Hematopoietic multipotent progenitor cell treated with erythropoietin and hydrocortisone succinate and interleukin-3 and kit ligand, for 6 days (in vitro differentiated cells): ENCODE measurements at regions not wholly inside any gene's neighbourhood (a gene's known extent, or its start where the extent isn't known, plus 50 kb on each side); places are given as distances from the start of the nearest gene placed in this dataset.
A peak's percentile ranks its signal among the peaks of the same experiment; 100 is the strongest.

Experiments used
- DNase-seq: peaks from one replicate; pipeline ENCODE4 v3.0.0-alpha.2; 2015

DNA sequence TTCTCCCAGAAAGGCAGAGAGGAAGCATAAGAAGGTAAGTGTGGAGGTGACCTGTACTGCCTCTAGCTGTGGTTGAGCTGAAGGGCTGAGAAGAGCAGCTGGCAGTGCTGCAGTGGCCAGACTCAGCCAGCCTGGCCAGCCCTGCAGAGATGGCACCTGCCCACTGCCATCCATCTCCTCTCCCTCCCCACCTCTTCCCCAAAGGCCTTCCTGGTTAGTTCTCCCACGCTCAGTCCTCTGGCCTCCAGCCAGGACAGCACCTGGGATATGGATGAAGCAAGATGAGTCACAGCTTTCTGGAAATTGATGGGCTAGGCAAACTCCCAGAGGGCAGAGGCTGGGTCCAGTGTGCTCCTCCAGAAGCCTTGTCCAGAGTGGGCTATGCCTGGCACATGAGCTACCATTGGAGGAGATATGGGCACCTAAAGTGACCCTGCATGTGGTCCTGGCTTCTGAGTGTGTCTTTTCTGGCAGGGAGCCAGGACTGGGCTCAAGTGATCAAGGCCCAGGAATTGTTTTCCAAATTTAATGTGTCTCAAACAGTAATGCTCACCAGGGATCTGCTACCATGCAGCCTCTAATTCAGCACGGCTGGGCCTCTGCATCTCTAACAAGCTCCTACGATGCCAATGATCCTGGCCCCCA is 81.0 kb upstream of the CACUL1 start:
- DNase-seq = no peak

GRCh38 chr10:118838364-118838763 is 83.6 kb upstream of the CACUL1 start:
- no peak for DNase-seq

DNA sequence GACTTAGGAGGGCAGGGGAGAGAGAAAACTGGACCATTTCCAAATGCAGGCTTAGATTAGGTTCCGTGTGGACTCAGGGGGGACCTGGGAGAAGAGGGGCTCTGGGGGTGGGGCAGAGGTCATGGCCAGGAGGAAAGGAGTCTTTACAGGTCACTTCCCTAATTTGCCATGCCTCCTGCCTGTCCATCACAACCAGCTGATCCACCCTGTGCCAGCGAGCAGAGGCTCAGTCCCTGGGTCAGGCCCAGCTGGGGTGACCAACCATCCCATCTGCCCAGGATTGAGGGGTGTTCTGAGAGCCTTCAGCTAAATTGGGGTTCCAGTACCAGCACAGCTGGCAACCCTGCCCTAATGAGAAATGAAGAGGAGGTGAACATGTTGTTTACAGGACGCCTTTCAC is 84.6 kb upstream of the CACUL1 start:
- DNase-seq = no peak

- DNase-seq = no peak
Observed at GRCh38 chr10:118840071-118840775, 85.5 kb upstream of the CACUL1 start.

GRCh38 chr10:118840776-118841468 is 86.2 kb upstream of the CACUL1 start:
- no peak for DNase-seq

DNA sequence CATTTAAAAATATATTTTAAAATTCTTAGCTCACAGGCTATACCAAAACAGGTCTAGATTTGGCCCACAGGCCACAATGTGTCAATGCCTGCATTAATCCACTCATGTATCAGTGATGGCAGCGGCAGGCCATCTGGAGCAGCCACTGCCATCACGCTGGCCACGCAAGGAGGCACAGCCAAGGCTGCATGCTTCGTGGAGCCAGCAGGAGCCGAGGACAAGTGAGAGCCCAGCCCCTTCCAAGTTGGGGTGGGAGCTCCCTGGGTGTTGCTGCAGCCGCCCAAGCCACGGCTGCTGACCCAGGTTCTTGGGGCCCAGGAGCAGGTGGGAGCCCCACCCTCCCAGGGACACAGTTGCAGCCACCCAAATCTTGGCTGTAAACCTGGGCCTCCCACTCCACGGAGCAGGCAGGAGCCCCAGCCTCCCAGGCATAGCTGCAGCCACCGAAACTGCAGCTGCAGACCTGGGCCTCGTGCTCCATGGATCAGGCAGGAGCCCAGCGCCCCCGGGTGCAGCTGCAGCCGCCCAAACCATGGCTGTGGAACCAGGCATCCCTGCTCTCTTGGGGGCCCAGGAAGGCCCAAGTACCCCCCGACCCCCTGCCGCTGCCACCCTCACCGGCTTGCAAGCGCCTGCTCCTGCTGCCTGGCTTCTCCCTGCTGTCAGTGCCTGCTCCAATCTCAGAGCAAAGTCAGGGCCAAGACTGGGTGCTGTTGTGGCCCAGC is 87.3 kb upstream of the CACUL1 start:
- DNase-seq = no peak

GRCh38 chr10:118842843-118843624 is 88.3 kb upstream of the CACUL1 start:
- no peak for DNase-seq

DNA sequence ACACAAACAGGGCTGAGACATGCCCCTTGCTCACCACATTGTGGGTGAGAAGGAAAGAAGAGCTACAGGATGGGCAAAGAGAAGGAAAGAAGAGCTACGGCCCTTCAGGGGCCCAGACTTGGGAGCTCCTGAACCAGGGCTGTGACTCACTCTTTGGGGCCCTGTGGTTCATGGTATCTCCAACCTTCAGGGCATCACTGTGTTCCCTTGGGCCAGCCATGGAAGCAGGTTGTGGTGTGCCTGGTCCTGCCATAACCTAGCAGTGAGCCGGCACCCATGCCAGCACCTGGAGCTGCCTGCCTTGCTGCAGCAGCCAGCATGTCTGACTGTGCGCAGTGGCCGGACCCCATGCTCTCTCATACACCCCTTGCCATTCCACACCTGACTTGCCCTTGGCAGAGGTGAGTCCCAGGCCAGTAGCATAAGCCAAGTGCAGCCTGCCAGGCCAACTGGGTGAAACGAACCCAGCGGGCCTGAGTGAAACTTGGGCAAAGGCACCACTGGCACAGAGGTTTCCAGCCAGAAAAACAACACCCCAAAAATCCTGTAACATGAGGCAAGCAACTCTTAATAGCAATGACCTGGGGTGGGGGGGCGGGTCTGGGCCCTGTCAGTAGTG is 89.0 kb upstream of the CACUL1 start:
- DNase-seq = no peak

DNA sequence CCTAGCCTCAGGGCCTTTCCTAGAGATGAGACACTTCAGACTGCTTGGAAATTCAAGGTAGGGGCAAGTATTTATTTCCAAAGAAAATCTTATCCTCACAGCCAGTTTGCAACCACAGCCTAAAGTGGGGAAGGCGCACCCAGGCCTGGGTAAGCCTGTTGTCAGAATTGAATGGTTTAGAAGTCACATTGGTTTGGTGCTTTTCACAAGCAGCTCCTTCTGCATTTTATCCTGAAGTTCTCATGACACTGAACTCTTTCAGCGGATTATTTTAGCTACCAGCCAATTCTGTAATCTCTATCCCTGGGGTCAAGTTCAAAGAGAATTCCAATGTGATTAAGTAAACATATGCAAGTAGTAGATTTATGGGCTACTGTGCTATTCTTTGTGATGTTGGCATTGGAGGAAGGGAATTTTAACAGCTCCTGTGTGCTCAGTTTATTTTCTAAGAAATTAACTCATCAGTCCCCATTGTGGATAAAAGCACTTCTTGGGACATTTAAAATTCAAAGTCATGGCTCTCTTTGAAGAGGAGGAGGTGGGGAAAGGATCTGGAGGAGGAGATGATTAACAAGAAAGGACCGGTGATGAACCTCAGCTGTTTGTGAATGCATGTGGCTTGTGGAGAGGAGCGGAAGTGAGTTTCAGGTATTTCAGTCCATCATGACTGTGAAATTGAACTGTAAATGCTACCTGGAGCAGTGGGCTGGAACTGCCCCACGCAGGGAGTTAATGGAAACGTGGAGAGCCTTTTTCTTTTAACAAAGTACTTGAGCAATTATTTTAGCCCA is 90.2 kb upstream of the CACUL1 start:
- no peak for DNase-seq

DNA sequence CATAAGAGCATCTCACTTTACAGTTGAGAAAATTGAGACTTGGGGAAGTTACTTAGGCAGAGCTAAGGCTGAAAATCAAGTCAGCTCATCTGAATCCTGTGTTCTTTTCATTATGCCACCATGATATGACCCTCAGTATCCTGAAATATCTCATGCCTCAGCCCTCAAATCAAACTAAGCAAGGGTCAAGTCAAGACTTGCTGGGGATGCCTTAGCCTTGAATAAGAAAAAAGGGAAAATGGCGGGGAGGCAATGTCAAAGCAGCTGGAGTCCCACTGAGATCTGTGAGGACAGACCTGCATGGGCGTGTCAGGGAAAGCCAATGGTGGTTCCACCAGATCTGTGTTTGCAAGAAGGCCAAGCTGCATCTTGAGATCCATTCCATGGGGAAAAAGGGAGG is 91.0 kb upstream of the CACUL1 start:
- DNase-seq = no peak

DNA sequence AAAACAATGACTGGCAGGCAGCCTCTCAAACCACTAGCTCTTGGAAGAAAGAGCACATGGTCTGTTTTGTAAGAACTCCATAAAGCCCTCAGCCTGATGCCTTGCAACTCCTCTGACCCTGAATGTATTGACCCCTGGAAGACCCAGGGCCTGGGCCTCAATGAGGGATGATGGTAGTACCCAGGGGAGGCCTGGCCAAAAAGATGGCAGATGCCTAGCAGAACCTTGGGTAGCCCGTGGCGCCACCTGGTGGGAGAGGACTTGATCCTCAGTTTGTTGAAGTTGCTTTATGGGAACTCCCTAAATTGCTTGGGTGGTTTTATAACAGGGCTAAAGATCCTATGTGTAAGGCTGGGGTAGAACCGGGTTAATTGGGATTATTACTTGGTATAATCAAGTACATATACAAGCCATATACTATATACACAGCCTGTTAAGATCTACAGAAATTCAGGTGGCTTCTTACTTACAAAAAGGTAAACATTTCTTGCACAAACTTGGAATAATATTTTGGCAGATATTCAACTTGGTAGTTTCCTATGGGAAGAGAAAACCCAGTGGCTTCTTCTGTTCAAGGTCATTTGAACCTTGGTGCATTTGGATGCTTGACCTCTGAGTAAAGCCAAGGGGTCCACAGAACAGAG is 95.8 kb upstream of the CACUL1 start:
- peak; percentile 89 for DNase-seq

- no peak for DNase-seq
Observed at GRCh38 chr10:118851062-118852035, 96.6 kb upstream of the CACUL1 start.

DNA sequence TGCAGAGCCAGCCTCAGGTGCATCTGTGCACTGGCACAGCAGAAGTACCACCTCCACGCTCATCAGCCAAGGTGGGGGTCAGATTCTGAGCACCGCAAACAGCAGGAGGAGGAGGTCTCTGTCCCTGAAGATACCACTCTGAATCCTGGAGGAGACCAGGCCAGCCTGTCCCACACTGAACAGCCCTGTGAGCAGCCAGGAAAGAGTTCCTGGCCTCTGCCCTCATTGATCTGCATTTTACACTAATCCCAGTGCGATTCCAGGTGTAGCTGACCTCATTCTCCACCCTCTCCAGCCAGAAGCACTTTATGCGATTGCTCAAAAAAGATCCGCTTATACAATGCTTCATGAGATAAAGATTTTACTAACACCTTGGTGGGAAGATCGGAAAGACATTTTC is 99.1 kb upstream of the CACUL1 start:
- no peak for DNase-seq

- no peak for DNase-seq
Observed at GRCh38 chr10:118856106-118856505, 101.3 kb upstream of the CACUL1 start.

DNA sequence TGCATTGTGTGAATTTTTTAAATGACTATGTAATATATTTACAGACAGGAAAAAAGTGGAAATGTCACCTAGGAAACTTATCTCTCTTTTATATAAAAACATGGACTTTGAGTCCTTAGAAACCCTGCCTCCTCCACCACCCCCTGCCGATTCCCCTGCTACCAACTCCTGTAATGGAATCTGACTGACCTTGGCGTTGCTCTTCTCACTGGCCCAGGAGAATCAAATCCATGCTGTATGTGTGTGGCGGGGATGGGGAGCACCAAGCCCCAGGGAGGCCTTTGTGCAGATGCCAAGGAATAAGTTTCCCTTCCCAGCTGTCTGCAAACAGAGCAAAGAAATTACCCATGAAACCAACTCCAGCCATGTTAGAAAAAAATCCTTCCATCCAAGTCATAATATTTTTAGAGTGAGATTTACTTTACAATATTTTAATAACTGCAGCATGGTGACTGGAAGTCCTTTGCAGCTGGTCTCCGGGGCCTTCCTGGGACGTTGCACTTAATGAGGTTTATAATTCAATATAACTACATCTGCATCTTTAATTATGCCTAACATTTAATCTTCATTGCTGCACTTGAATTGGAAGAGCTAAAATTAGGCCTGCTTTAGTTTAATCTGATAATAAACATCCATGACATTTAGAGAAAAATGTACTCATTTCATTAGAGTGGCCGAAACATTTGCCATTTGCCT is 111.4 kb upstream of the CACUL1 start:
- no peak for DNase-seq

GRCh38 chr10:118867768-118868167 is 113.0 kb upstream of the CACUL1 start:
- DNase-seq = no peak

DNA sequence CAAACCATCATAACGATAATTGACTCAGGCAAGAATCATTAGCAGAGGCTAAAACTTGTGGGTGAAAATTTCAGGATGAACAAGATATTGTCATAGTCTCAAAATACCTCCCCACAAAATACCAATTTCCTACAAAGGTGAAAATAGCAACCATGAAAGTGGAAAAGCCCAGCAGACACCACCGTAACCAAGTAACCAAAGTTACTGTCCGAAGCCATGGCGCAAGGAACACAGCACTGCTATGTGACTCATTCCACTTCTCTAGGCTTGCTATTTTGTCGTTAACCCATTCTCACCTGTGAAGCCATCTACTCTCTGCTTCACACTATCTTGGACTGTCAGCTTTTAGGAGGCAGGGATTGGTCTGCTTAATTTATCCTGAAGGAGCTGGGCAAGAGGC is 113.8 kb upstream of the CACUL1 start:
- no peak for DNase-seq

- peak; percentile 48 for DNase-seq
Observed at GRCh38 chr10:118870467-118871243, 115.9 kb upstream of the CACUL1 start.
